ENCODE measurements at regions not wholly inside any gene's neighbourhood (a gene's known extent, or its start where the extent isn't known, plus 50 kb on each side); places are given as distances from the start of the nearest gene placed in this dataset.

- no peak for TF ChIP-seq EP300 (IDR thresholded peaks at IDR 0.05)
- TF ChIP-seq, protein P1, sequence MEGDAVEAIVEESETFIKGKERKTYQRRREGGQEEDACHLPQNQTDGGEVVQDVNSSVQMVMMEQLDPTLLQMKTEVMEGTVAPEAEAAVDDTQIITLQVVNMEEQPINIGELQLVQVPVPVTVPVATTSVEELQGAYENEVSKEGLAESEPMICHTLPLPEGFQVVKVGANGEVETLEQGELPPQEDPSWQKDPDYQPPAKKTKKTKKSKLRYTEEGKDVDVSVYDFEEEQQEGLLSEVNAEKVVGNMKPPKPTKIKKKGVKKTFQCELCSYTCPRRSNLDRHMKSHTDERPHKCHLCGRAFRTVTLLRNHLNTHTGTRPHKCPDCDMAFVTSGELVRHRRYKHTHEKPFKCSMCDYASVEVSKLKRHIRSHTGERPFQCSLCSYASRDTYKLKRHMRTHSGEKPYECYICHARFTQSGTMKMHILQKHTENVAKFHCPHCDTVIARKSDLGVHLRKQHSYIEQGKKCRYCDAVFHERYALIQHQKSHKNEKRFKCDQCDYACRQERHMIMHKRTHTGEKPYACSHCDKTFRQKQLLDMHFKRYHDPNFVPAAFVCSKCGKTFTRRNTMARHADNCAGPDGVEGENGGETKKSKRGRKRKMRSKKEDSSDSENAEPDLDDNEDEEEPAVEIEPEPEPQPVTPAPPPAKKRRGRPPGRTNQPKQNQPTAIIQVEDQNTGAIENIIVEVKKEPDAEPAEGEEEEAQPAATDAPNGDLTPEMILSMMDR (IDR thresholded peaks at IDR 0.05) = no peak
These were observed 94.8 kb downstream of the BMP4 start for GRCh38 chr14:53861781-53862180.
